LHCN-M2 (cell line): ENCODE measurements at regions not wholly inside any gene's neighbourhood (a gene's known extent, or its start where the extent isn't known, plus 50 kb on each side); places are given as distances from the start of the nearest gene placed in this dataset.

Source experiments
- DNase-seq: peaks from one replicate; pipeline ENCODE4 v3.0.0-alpha.2; 2012; ENCODE audit warnings: low read depth

- no peak for DNase-seq
Observed at GRCh38 chrX:43573441-43574015, 82.6 kb upstream of the MAOA start.

- DNase-seq, result no peak
Observed at GRCh38 chrX:43580621-43581020, 75.5 kb upstream of the MAOA start.

- no peak for DNase-seq
Observed at GRCh38 chrX:43581167-43581566, 74.9 kb upstream of the MAOA start.

GRCh38 chrX:43581888-43582539 lies 74.1 kb upstream of the MAOA start:
- no peak for DNase-seq

GRCh38 chrX:43582540-43582913 lies 73.6 kb upstream of the MAOA start:
- no peak for DNase-seq

- DNase-seq, result no peak
Observed at GRCh38 chrX:43585922-43586321, 70.2 kb upstream of the MAOA start.

GRCh38 chrX:43586830-43587229 lies 69.3 kb upstream of the MAOA start:
- no peak for DNase-seq

GRCh38 chrX:43589735-43590134 lies 66.4 kb upstream of the MAOA start:
- peak; percentile 42 for DNase-seq

GRCh38 chrX:43590150-43590549 lies 65.9 kb upstream of the MAOA start:
- DNase-seq, result peak; percentile 27

GRCh38 chrX:43592597-43592996 lies 63.5 kb upstream of the MAOA start:
- DNase-seq, result no peak

GRCh38 chrX:43595931-43596330 lies 60.2 kb upstream of the MAOA start:
- DNase-seq, result no peak

- DNase-seq, result no peak
Observed at GRCh38 chrX:43604753-43605152, 51.3 kb upstream of the MAOA start.

GRCh38 chrX:43605351-43605750 lies 50.7 kb upstream of the MAOA start:
- no peak for DNase-seq
